Smooth muscle cell (in vitro differentiated cells): ENCODE measurements at regions not wholly inside any gene's neighbourhood (a gene's known extent, or its start where the extent isn't known, plus 50 kb on each side); places are given as distances from the start of the nearest gene placed in this dataset.

Source experiments
- DNase-seq: peaks from one replicate; lab custom pipeline; 2025; ENCODE audit not compliant: unreplicated experiment; lab: John Stamatoyannopoulos, UW
- H2AFZ ChIP-seq: fragments of 200-600 bp; sonication (generic); 2 replicates; pipeline ENCODE4 v1.6.0; 2016; ENCODE audit warnings: antibody characterized with exemption, low read depth, mild to moderate bottlenecking
- H3F3A ChIP-seq: fragments of 200-600 bp; sonication (generic); 2 replicates; pipeline ENCODE4 v1.6.0; 2017; ENCODE audit warnings: antibody characterized with exemption, low read depth
- H3K27ac ChIP-seq: fragments of 200-600 bp; sonication (generic); 2 replicates; pipeline ENCODE4 v1.5.1; 2016; ENCODE audit warnings: low read depth, mild to moderate bottlenecking
- H3K27me3 ChIP-seq: fragments of 200-600 bp; sonication (generic); 2 replicates; pipeline ENCODE4 v1.6.1; 2016; ENCODE audit warnings: low read depth, mild to moderate bottlenecking
- H3K36me3 ChIP-seq: fragments of 200-600 bp; sonication (generic); 2 replicates; pipeline ENCODE4 v1.5.1; 2016; ENCODE audit warnings: low read depth
- H3K4me1 ChIP-seq: fragments of 200-600 bp; sonication (generic); 2 replicates; pipeline ENCODE4 v1.5.1; 2016; ENCODE audit warnings: low read depth
- H3K4me2 ChIP-seq: fragments of 200-600 bp; sonication (generic); 2 replicates; pipeline ENCODE4 v1.6.0; 2016; ENCODE audit warnings: mild to moderate bottlenecking
- H3K4me3 ChIP-seq: fragments of 200-600 bp; sonication (generic); 2 replicates; pipeline ENCODE4 v1.5.1; 2016; ENCODE audit warnings: mild to moderate bottlenecking
- H3K79me2 ChIP-seq: fragments of 200-600 bp; sonication (generic); 2 replicates; pipeline ENCODE4 v1.6.0; 2016; ENCODE audit warnings: low read depth, mild to moderate bottlenecking
- H3K9ac ChIP-seq: fragments of 200-600 bp; sonication (generic); 2 replicates; pipeline ENCODE4 v1.6.0; 2016; ENCODE audit warnings: low read depth
- H3K9me3 ChIP-seq: fragments of 200-600 bp; sonication (generic); replicated peaks from 2 replicates; pipeline ENCODE4 v1.5.1; 2016; ENCODE audit warnings: low read depth
- H4K20me1 ChIP-seq: fragments of 200-600 bp; sonication (generic); 2 replicates; pipeline ENCODE4 v1.6.0; 2016; ENCODE audit warnings: low read depth
- WGBS: methylation state at CpG from one replicate; pipeline ENCODE4 v1.1.7; 2016; ENCODE audit warnings: low lambda C conversion rate; 5-methylcytosine and 5-hydroxymethylcytosine counted together
- TF ChIP-seq, protein P1 (sequence below): fragments of 200-600 bp; sonication (generic); IDR thresholded peaks from 2 replicates; pipeline ENCODE4 v1.5.1; 2017; ENCODE audit warnings: borderline replicate concordance, mild to moderate bottlenecking, antibody characterized with exemption; ENCODE audit not compliant: insufficient read depth, poor library complexity, severe bottlenecking

DNA sequence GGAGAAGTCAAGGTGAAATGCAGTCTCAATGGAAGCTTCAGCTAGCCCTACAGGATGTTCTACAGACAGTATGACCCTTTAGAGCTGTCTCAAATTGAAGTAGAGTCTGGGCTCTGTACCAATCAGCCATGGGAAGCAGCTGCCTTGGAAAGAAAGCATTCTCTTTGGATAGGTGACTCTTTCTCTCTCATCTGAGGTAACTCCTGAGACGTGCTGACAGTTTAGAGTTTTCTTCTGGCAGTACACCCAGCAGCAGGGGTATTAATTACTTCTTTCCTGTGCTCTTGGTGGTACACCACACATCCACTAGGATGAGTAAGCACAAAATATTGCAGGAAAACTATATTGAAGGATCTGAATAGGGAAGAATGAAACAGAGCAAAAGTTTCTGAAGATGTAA, 329.6 kb upstream of the RGMB start:
- H2AFZ ChIP-seq = no peak overlapping the region
- H3K36me3 ChIP-seq = no peaks in the 10 kb centered on the region
- H3K9me3 ChIP-seq = no peaks in the 10 kb centered on the region
- no peaks in the 10 kb centered on the region for H4K20me1 ChIP-seq
- H3K9ac ChIP-seq = no peak overlapping the region
- DNase-seq = no peak
- TF ChIP-seq, protein P1, sequence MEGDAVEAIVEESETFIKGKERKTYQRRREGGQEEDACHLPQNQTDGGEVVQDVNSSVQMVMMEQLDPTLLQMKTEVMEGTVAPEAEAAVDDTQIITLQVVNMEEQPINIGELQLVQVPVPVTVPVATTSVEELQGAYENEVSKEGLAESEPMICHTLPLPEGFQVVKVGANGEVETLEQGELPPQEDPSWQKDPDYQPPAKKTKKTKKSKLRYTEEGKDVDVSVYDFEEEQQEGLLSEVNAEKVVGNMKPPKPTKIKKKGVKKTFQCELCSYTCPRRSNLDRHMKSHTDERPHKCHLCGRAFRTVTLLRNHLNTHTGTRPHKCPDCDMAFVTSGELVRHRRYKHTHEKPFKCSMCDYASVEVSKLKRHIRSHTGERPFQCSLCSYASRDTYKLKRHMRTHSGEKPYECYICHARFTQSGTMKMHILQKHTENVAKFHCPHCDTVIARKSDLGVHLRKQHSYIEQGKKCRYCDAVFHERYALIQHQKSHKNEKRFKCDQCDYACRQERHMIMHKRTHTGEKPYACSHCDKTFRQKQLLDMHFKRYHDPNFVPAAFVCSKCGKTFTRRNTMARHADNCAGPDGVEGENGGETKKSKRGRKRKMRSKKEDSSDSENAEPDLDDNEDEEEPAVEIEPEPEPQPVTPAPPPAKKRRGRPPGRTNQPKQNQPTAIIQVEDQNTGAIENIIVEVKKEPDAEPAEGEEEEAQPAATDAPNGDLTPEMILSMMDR = no peak
- H3F3A ChIP-seq = no peaks in the 10 kb centered on the region
- no peaks in the 10 kb centered on the region for H3K4me1 ChIP-seq
- WGBS = 61% methylated on average over 1 of the region's 1 CpG
- H3K27ac ChIP-seq = no peak overlapping the region
- H3K27me3 ChIP-seq = no peaks in the 10 kb centered on the region
- no peaks in the 10 kb centered on the region for H3K79me2 ChIP-seq
- H3K4me2 ChIP-seq = no peak overlapping the region
- no peak overlapping the region for H3K4me3 ChIP-seq

DNA sequence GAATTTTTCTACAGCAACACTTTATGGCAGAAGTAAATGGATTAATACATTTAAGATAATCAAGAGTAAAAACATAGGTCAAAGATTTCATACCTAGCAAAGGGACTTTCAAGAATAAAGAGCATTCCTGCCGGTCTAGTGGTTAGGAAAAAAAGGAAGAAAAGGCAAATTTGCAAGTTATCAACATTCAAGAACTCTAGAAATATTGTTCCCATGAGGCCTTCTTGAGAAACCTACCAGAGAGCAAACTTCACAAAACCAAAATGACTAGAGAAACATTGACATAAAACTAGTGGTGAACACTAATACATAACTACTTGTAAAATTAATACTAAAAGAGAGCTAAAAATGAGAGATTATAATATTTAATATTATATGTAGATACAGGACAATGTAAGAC, 320.2 kb upstream of the RGMB start:
- Histone ChIP-seq H3F3A (no peaks in the 10 kb centered on the region), H3K27me3 (no peaks in the 10 kb centered on the region), H3K36me3 (no peaks in the 10 kb centered on the region), H3K4me2 (no peak overlapping the region), H3K4me3 (no peak overlapping the region), H2AFZ (no peak overlapping the region), H3K9me3 (no peaks in the 10 kb centered on the region), H3K4me1 (peaks cover 6% of the 10 kb centered on the region), H4K20me1 (no peaks in the 10 kb centered on the region), H3K9ac (no peak overlapping the region), H3K27ac (no peak overlapping the region), H3K79me2 (no peaks in the 10 kb centered on the region)
- 91% methylated on average over 1 of the region's 1 CpG for WGBS
- TF ChIP-seq, protein P1 = no peak
- no peak for DNase-seq

DNA sequence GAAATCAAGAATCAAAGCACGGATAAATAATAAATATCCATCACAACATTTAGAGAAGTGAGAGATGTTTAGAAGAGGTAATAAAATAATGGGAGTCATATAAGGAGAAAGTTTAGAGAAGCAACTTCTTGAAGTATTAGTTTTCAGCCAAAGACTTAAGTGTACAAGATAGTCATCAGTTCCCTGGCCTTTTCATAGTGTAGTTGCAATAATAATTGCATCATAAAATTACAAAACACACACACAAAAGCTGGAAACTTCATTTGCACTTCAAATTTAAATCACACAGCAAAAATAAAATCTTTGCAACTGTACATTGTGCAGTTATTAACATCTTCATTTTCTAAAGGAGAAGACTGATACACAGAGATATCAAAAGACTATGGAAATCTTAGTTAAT, 319.1 kb upstream of the RGMB start:
- H3F3A ChIP-seq = no peaks in the 10 kb centered on the region
- DNase-seq = no peak
- TF ChIP-seq, protein P1 = no peak
- H3K27ac ChIP-seq = no peak overlapping the region
- 83% methylated on average over 1 of the region's 1 CpG for WGBS
- H3K9ac ChIP-seq = no peak overlapping the region
- no peaks in the 10 kb centered on the region for H3K79me2 ChIP-seq
- H3K4me3 ChIP-seq = no peak overlapping the region
- H2AFZ ChIP-seq = no peak overlapping the region
- no peaks in the 10 kb centered on the region for H3K9me3 ChIP-seq
- no peak overlapping the region for H3K4me2 ChIP-seq
- H4K20me1 ChIP-seq = no peaks in the 10 kb centered on the region
- H3K4me1 ChIP-seq = peaks cover 6% of the 10 kb centered on the region
- no peaks in the 10 kb centered on the region for H3K36me3 ChIP-seq
- H3K27me3 ChIP-seq = no peaks in the 10 kb centered on the region

DNA sequence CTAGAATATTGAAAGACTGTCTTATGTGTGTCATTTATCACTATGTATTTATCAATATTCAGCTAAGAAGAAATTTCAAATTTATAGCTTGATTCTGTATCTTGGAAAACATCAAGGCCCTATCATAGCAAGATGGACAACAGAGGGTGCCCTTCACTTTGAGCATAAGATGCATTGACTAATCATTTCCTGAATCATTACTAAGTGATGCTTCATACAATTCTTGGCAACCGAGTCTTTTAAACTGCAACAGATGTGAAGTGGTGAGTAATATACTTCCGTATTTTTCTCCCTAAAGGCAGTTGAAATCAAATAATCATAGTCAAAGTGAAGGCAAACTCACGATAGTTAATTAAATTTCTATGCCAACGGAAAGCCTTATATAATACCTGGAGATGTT, 318.6 kb upstream of the RGMB start:
- 65% methylated on average over 4 of the region's 4 CpGs for WGBS
- no peak overlapping the region for H3K9ac ChIP-seq
- TF ChIP-seq, protein P1 = no peak
- H3K27me3 ChIP-seq = no peaks in the 10 kb centered on the region
- H3K27ac ChIP-seq = peak overlapping the region; percentile 21
- peaks cover 6% of the 10 kb centered on the region for H3K4me1 ChIP-seq
- no peaks in the 10 kb centered on the region for H4K20me1 ChIP-seq
- H3K4me3 ChIP-seq = no peak overlapping the region
- H3K79me2 ChIP-seq = no peaks in the 10 kb centered on the region
- H3F3A ChIP-seq = no peaks in the 10 kb centered on the region
- H3K4me2 ChIP-seq = no peak overlapping the region
- H3K36me3 ChIP-seq = no peaks in the 10 kb centered on the region
- no peak overlapping the region for H2AFZ ChIP-seq
- no peak for DNase-seq
- no peaks in the 10 kb centered on the region for H3K9me3 ChIP-seq
